GM23338 (cell line): ENCODE measurements at regions not wholly inside any gene's neighbourhood (a gene's known extent, or its start where the extent isn't known, plus 50 kb on each side); places are given as distances from the start of the nearest gene placed in this dataset.

Experiments
- ATAC-seq: fragments of 200-7000 bp; cut with Tn5 transposase; 3 replicates; pipeline ENCODE4 v1.9.1; 2020
- DNase-seq: peaks from one replicate; pipeline ENCODE4 v3.0.0-alpha.2; 2015; ENCODE audit warnings: low spot score
- H2AFZ ChIP-seq: fragments of 200-600 bp; sonication (generic); 2 replicates; pipeline ENCODE4 v1.8.0; 2016; ENCODE audit warnings: antibody characterized with exemption, mild to moderate bottlenecking, moderate library complexity
- H3F3A ChIP-seq: fragments of 200-600 bp; sonication (generic); replicated peaks from 2 replicates; pipeline ENCODE4 v1.8.0; 2017; ENCODE audit warnings: antibody characterized with exemption, mixed run types, low read depth
- H3K27ac ChIP-seq: fragments of 200-600 bp; sonication (generic); 2 replicates; pipeline ENCODE4 v1.6.1; 2016; ENCODE audit warnings: low read depth
- H3K27me3 ChIP-seq: fragments of 200-600 bp; sonication (generic); 2 replicates; pipeline ENCODE4 v1.8.0; 2016; ENCODE audit warnings: mild to moderate bottlenecking, mixed run types, moderate library complexity; ENCODE audit not compliant: insufficient read depth
- H3K36me3 ChIP-seq: fragments of 200-600 bp; sonication (generic); 2 replicates; pipeline ENCODE4 v1.8.0; 2016; ENCODE audit warnings: mild to moderate bottlenecking; ENCODE audit not compliant: insufficient read depth
- H3K4me1 ChIP-seq: fragments of 200-600 bp; sonication (generic); 2 replicates; pipeline ENCODE4 v1.8.0; 2016; ENCODE audit warnings: mild to moderate bottlenecking, moderate library complexity; ENCODE audit not compliant: insufficient read depth
- H3K4me2 ChIP-seq: fragments of 200-600 bp; sonication (generic); 2 replicates; pipeline ENCODE4 v1.7.1; 2017; ENCODE audit warnings: mixed run types
- H3K4me3 ChIP-seq: fragments of 200-600 bp; sonication (generic); 2 replicates; pipeline ENCODE4 v1.6.1; 2016; ENCODE audit warnings: mixed run types
- H3K79me2 ChIP-seq: fragments of 200-600 bp; sonication (generic); replicated peaks from 2 replicates; pipeline ENCODE4 v1.8.0; 2017; ENCODE audit warnings: mild to moderate bottlenecking; ENCODE audit not compliant: insufficient read depth
- H3K9me2 ChIP-seq: fragments of 200-600 bp; sonication (generic); 2 replicates; pipeline ENCODE4 v1.8.0; 2017; ENCODE audit not compliant: insufficient read depth
- H4K20me1 ChIP-seq: fragments of 200-600 bp; sonication (generic); replicated peaks from 2 replicates; pipeline ENCODE4 v1.8.0; 2017; ENCODE audit warnings: mild to moderate bottlenecking; ENCODE audit not compliant: insufficient read depth
- H3K27ac Mint-ChIP-seq: 2 replicates; pipeline ENCODE4 v1.8.0; 2020; ENCODE audit warnings: inconsistent platforms, mild to moderate bottlenecking, moderate library complexity, mixed read lengths
- H3K27me3 Mint-ChIP-seq: 3 replicates; pipeline ENCODE4 v1.8.0; 2022; ENCODE audit warnings: low read depth, mild to moderate bottlenecking, moderate library complexity, mixed read lengths, inconsistent platforms; ENCODE audit not compliant: insufficient read depth, poor library complexity
- H3K36me3 Mint-ChIP-seq: 3 replicates; pipeline ENCODE4 v1.8.0; 2021; ENCODE audit warnings: low read depth, mild to moderate bottlenecking, inconsistent platforms, moderate library complexity, mixed read lengths
- H3K4me1 Mint-ChIP-seq: 3 replicates; pipeline ENCODE4 v1.8.0; 2020; ENCODE audit warnings: mild to moderate bottlenecking, inconsistent platforms, mixed read lengths
- H3K4me3 Mint-ChIP-seq: 3 replicates; pipeline ENCODE4 v1.8.0; 2021; ENCODE audit warnings: moderate library complexity, mild to moderate bottlenecking, inconsistent platforms, mixed read lengths
- H3K9me3 Mint-ChIP-seq: 3 replicates; pipeline ENCODE4 v1.8.0; 2020; ENCODE audit warnings: moderate library complexity, mild to moderate bottlenecking, inconsistent platforms, mixed read lengths
- CREB1 ChIP-seq: fragments of 250-450 bp; sonication (Bioruptor Pico); IDR thresholded peaks from 2 replicates; pipeline ENCODE4 v1.5.0; 2020; ENCODE audit warnings: low read depth, mild to moderate bottlenecking, moderate library complexity
- ETS1 ChIP-seq: IDR thresholded peaks from 2 replicates; pipeline ENCODE4 v1.6.1; 2016; ENCODE audit warnings: antibody characterized with exemption
- EZH2phosphoT487 ChIP-seq: fragments of 200-600 bp; sonication (generic); IDR thresholded peaks from one replicate; pipeline ENCODE4 v1.8.1; 2018; ENCODE audit warnings: antibody characterized with exemption; ENCODE audit not compliant: unreplicated experiment
- JUNB ChIP-seq: IDR thresholded peaks from one replicate; pipeline ENCODE4 v1.6.1; 2016; ENCODE audit warnings: antibody characterized with exemption; ENCODE audit not compliant: unreplicated experiment
- POLR2AphosphoS5 ChIP-seq: IDR thresholded peaks from 2 replicates; pipeline ENCODE4 v1.6.1; 2016; ENCODE audit warnings: antibody characterized with exemption, low read depth
- REST ChIP-seq: IDR thresholded peaks from one replicate; pipeline ENCODE4 v1.6.1; 2018; ENCODE audit warnings: antibody characterized with exemption; ENCODE audit not compliant: unreplicated experiment
- STAT1 ChIP-seq: IDR thresholded peaks from one replicate; pipeline ENCODE4 v1.6.1; 2016; ENCODE audit warnings: antibody characterized with exemption; ENCODE audit not compliant: unreplicated experiment
- ZNF331 ChIP-seq: fragments of 250-450 bp; sonication (Bioruptor Pico); IDR thresholded peaks from 2 replicates; pipeline ENCODE4 v1.5.0; 2020; ENCODE audit warnings: low read depth, mild to moderate bottlenecking, moderate library complexity
- ZNF462 ChIP-seq: fragments of 250-450 bp; sonication (Bioruptor Pico); IDR thresholded peaks from 2 replicates; pipeline ENCODE4 v1.5.0; 2020; ENCODE audit warnings: mild to moderate bottlenecking, moderate library complexity

GRCh38 chr17:34067011-34067410 is 188.1 kb upstream of the CCL2 start (continued):
- TF ChIP-seq STAT1 (no peak), REST (no peak), ETS1 (no peak), CREB1 (no peak)

- TF ChIP-seq REST, result no peak
- no peak for TF ChIP-seq JUNB
- TF ChIP-seq ZNF331 (CRISPR knock-in tag), result no peak
- TF ChIP-seq POLR2AphosphoS5, result no peak
- no peak for TF ChIP-seq ZNF462 (CRISPR knock-in tag)
- no peak for TF ChIP-seq EZH2phosphoT487
- no peak overlapping the region for H3K4me3 Mint-ChIP-seq
- Histone ChIP-seq H3K4me3 (no peak overlapping the region), H3K4me1 (no peaks in the 10 kb centered on the region), H4K20me1 (no peaks in the 10 kb centered on the region), H3K27ac (no peak overlapping the region), H3K27me3 (no peaks in the 10 kb centered on the region), H3K79me2 (no peaks in the 10 kb centered on the region; the same call in 1 of the 2 replicates), H3K4me2 (no peak overlapping the region), H3F3A (no peaks in the 10 kb centered on the region), H2AFZ (no peak overlapping the region), H3K36me3 (no peaks in the 10 kb centered on the region), H3K9me2 (peaks cover 11% of the 10 kb centered on the region; the same call in 1 of the 2 replicates)
- H3K27me3 Mint-ChIP-seq, result peaks cover 3% of the 10 kb centered on the region
- no peaks in the 10 kb centered on the region for H3K4me1 Mint-ChIP-seq
- H3K36me3 Mint-ChIP-seq, result peaks cover 7% of the 10 kb centered on the region; the same call in 2 of the 3 replicates
- ATAC-seq (no peak), DNase-seq (no peak)
- H3K9me3 Mint-ChIP-seq, result peaks cover 15% of the 10 kb centered on the region
- H3K27ac Mint-ChIP-seq, result no peak overlapping the region
Measured at GRCh38 chr17:34068571-34068970, 186.5 kb upstream of the CCL2 start.
